PC-3 (cell line): ENCODE measurements at regions not wholly inside any gene's neighbourhood (a gene's known extent, or its start where the extent isn't known, plus 50 kb on each side); places are given as distances from the start of the nearest gene placed in this dataset.

ENCODE experiments used
- ATAC-seq: fragments of 200-7000 bp; cut with Tn5 transposase; 2 replicates; pipeline ENCODE4 v1.9.1; 2020; ENCODE audit warnings: mild to moderate bottlenecking, moderate library complexity
- BruUV-seq: library from RNA; stranded (reverse); fragments of 400-500 nt; replicated peaks from 2 replicates; lab custom pipeline; 2021; lab: Mats Ljungman, UMichigan
- CTCF ChIA-PET: fragments of 300-600 bp; sonication (Branson Sonifier 250); formaldehyde crosslinking; loops from one replicate; lab custom pipeline; 2022; ENCODE audit warnings: antibody characterized with exemption; lab: Charles Lee
- POLR2A ChIA-PET: fragments of 300-600 bp; sonication (Branson Sonifier 250); formaldehyde crosslinking; loops from one replicate; lab custom pipeline; 2022; ENCODE audit warnings: antibody characterized with exemption; ENCODE audit not compliant: unreplicated experiment; lab: Charles Lee
- DNase-seq: peaks from one replicate; pipeline ENCODE4 v3.0.0-alpha.2; 2015
- H2AFZ ChIP-seq: fragments of 300-600 bp; sonication (generic); 2 replicates; pipeline ENCODE4 v1.6.0; 2016; ENCODE audit warnings: antibody characterized with exemption, low read length
- H3F3A ChIP-seq: fragments of 300-600 bp; sonication (generic); one replicate; pipeline ENCODE4 v1.6.0; 2017; ENCODE audit warnings: antibody characterized with exemption, low read length, control low read depth, mild to moderate bottlenecking; ENCODE audit not compliant: unreplicated experiment
- H3K27ac ChIP-seq: fragments of 300-600 bp; sonication (generic); 2 replicates; pipeline ENCODE4 v1.5.1; 2016; ENCODE audit warnings: mild to moderate bottlenecking, low read length
- H3K27me3 ChIP-seq: fragments of 300-600 bp; sonication (generic); 2 replicates; pipeline ENCODE4 v1.6.1; 2016; ENCODE audit warnings: low read length, mixed read lengths
- H3K36me3 ChIP-seq: fragments of 300-600 bp; sonication (generic); 2 replicates; pipeline ENCODE4 v1.6.1; 2016; ENCODE audit warnings: low read depth, mixed run types, low read length, mixed read lengths
- H3K4me1 ChIP-seq: fragments of 300-600 bp; sonication (generic); 2 replicates; pipeline ENCODE4 v1.5.1; 2016; ENCODE audit warnings: low read length; ENCODE audit not compliant: insufficient read depth
- H3K4me2 ChIP-seq: fragments of 300-600 bp; sonication (generic); 2 replicates; pipeline ENCODE4 v1.6.0; 2016; ENCODE audit warnings: low read length
- H3K4me3 ChIP-seq: fragments of 300-600 bp; sonication (generic); 2 replicates; pipeline ENCODE4 v1.5.1; 2016; ENCODE audit warnings: mild to moderate bottlenecking, low read length, mixed read lengths
- H3K79me2 ChIP-seq: fragments of 300-600 bp; sonication (generic); 2 replicates; pipeline ENCODE4 v1.6.1; 2017; ENCODE audit warnings: low read length, mixed read lengths
- H3K9ac ChIP-seq: fragments of 300-600 bp; sonication (generic); 2 replicates; pipeline ENCODE4 v1.6.0; 2016; ENCODE audit warnings: mild to moderate bottlenecking, low read length
- H3K9me2 ChIP-seq: fragments of 300-600 bp; sonication (generic); replicated peaks from 2 replicates; pipeline ENCODE4 v1.6.1; 2016; ENCODE audit warnings: mixed run types, low read length, mixed read lengths
- H3K9me3 ChIP-seq: fragments of 300-600 bp; sonication (generic); 2 replicates; pipeline ENCODE4 v1.6.1; 2016; ENCODE audit warnings: low read length, mixed read lengths
- H4K20me1 ChIP-seq: fragments of 300-600 bp; sonication (generic); 2 replicates; pipeline ENCODE4 v1.6.1; 2016; ENCODE audit warnings: low read length, mixed read lengths
- CTCF ChIP-seq: fragments of 300-600 bp; sonication (generic); conservative IDR thresholded peaks from 2 replicates; pipeline ENCODE4 v1.5.1; 2017; ENCODE audit warnings: antibody characterized with exemption, low read depth, mild to moderate bottlenecking, low read length
- EZH2 ChIP-seq: fragments of 300-600 bp; sonication (generic); IDR thresholded peaks from one replicate; pipeline ENCODE4 v1.6.1; 2017; ENCODE audit warnings: antibody characterized with exemption, mild to moderate bottlenecking, low read length; ENCODE audit not compliant: unreplicated experiment
- EZH2phosphoT487 ChIP-seq: fragments of 300-600 bp; sonication (generic); IDR thresholded peaks from 2 replicates; pipeline ENCODE4 v1.6.1; 2018; ENCODE audit warnings: mild to moderate bottlenecking, antibody characterized with exemption, low read length, borderline replicate concordance
- intact Hi-C: fragments of 100-400 bp; cut with micrococcal nuclease; formaldehyde crosslinking; loops from 2 replicates; pipeline ENCODE4 v1.9.0; 2023

- intact Hi-C loops = no loop called here
- POLR2A ChIA-PET = no interaction called here
- Histone ChIP-seq H3K4me2 (no peak overlapping the region), H3K27ac (no peak overlapping the region), H3K27me3 (no peaks in the 10 kb centered on the region), H2AFZ (no peak overlapping the region), H4K20me1 (no peaks in the 10 kb centered on the region), H3K4me1 (no peaks in the 10 kb centered on the region), H3K79me2 (no peaks in the 10 kb centered on the region), H3K9ac (no peak overlapping the region), H3K36me3 (no peaks in the 10 kb centered on the region), H3K9me2 (no peaks in the 10 kb centered on the region), H3F3A (no peaks in the 10 kb centered on the region), H3K9me3 (no peaks in the 10 kb centered on the region), H3K4me3 (no peak overlapping the region)
- ATAC-seq (no peak), DNase-seq (no peak)
- no peak for TF ChIP-seq CTCF
- TF ChIP-seq EZH2phosphoT487 = no peak
- TF ChIP-seq EZH2 = no peak
- CTCF ChIA-PET = no interaction called here
- BruUV-seq = no TSS peak
These were observed 182.7 kb downstream of the UXS1 start for GRCh38 chr2:106011380-106011779.

- Histone ChIP-seq H3K27me3 (no peaks in the 10 kb centered on the region), H3K9me3 (no peaks in the 10 kb centered on the region), H3K79me2 (no peaks in the 10 kb centered on the region), H3K36me3 (no peaks in the 10 kb centered on the region), H3K9ac (no peak overlapping the region), H3K4me2 (no peak overlapping the region), H4K20me1 (no peaks in the 10 kb centered on the region), H3K27ac (no peak overlapping the region), H3K4me3 (no peak overlapping the region), H3K9me2 (no peaks in the 10 kb centered on the region), H2AFZ (no peak overlapping the region), H3K4me1 (no peaks in the 10 kb centered on the region), H3F3A (no peaks in the 10 kb centered on the region)
- intact Hi-C loops = no loop called here
- TF ChIP-seq EZH2 = no peak
- ChIA-PET POLR2A (no interaction called here), CTCF (no interaction called here)
- ATAC-seq (no peak), DNase-seq (no peak)
- no TSS peak for BruUV-seq
These were observed 183.2 kb downstream of the UXS1 start for GRCh38 chr2:106010818-106011355.

GRCh38 chr2:106009096-106009495 lies 185.0 kb downstream of the UXS1 start:
- Histone ChIP-seq H3K9me3 (0 out of 2 replicates have a peak, but pooled peaks cover 3% of the 10 kb centered on the region), H3K36me3 (no peaks in the 10 kb centered on the region), H3K9ac (no peak overlapping the region), H3K4me1 (no peaks in the 10 kb centered on the region), H2AFZ (no peak overlapping the region), H3F3A (no peaks in the 10 kb centered on the region), H3K4me2 (no peak overlapping the region), H4K20me1 (no peaks in the 10 kb centered on the region), H3K27me3 (no peaks in the 10 kb centered on the region), H3K9me2 (no peaks in the 10 kb centered on the region), H3K4me3 (no peak overlapping the region), H3K79me2 (no peaks in the 10 kb centered on the region), H3K27ac (no peak overlapping the region)
- POLR2A ChIA-PET = no interaction called here
- TF ChIP-seq EZH2phosphoT487 (no peak), CTCF (no peak), EZH2 (no peak)
- ATAC-seq (no peak), DNase-seq (no peak)
- CTCF ChIA-PET = no interaction called here
- intact Hi-C loops = no loop called here
- BruUV-seq = no TSS peak
